GOT3 (cell line): ENCODE measurements at regions not wholly inside any gene's neighbourhood (a gene's known extent, or its start where the extent isn't known, plus 50 kb on each side); places are given as distances from the start of the nearest gene placed in this dataset.
"Not testable (repeated sequence)": the region's sequence is repeated elsewhere in the genome, so short reads cannot be mapped to it uniquely, and the experiment has no call there.

ENCODE experiments used
- DNase-seq: peaks from one replicate; lab custom pipeline; 2025; ENCODE audit warnings: mixed read lengths; lab: John Stamatoyannopoulos, UW

- no peak for DNase-seq
These were observed 57.3 kb downstream of the MED10 start for GRCh38 chr5:6321078-6321477.

GRCh38 chr5:6319116-6319515 lies 59.2 kb downstream of the MED10 start:
- no peak for DNase-seq

- DNase-seq: no peak
These were observed 61.1 kb downstream of the MED10 start for GRCh38 chr5:6317116-6317798.

DNA sequence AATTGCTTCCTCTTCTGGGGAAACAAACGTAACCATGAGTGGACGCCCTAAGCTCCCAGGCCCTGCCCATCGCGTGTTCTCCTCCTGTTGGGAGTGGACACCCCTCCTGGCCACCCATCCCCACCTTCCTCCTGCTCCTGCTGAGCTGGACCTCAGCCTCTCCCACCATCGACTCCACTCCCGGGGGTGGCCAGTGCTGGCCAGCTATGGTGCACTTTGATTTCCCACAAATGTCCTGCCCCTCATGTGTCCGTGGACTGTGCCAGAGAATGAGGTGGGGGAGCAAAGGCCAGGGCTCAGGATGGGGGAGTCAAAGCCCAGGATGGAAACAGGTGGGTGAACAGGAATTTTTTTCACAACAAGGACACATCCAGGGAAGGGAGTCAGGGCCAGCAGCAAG lies 62.8 kb downstream of the MED10 start:
- DNase-seq: no peak

DNA sequence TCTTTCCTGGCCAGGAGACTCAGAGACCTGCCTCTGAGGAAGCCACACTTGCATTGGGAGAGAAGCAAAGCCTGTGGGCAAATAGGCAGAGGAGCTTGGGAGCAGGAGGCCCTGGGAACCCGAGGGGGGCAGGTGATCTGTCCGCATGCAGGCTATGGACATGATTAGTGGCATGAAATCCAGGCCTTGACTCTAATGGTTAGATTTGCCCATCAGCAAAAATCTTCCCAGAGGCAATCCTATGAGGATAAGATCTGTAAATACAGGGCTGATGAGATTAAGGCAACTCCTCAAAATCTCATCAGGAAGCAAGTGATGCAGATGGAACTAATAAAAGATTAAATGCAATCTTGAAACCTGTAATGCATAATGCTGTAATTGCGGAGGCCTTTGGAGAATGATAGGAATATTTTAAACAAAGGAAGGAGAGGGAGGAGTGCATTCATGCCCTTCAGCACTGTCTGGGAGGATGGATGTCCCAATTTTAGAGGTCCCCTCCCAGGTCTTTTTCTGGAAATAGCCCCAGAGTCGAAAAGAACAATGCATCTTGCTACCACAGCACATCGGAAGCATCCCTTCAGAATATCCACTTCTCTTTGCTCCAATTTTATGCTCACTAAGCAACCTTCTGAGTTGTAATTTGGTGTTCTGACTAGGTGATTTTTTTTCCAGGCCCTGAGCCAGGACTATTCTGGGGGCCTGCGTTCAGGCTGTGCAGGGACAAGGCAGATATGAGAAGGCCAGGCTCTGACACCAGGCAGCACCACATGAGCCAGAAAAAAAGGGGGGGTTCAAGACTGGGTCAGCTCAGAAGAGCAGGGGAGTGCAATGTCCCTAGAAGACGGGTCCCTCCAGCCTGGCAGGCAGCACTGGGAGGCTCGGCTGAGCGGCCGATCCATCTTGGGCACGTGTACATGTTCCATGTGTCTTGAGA lies 66.5 kb downstream of the MED10 start:
- no peak for DNase-seq

DNA sequence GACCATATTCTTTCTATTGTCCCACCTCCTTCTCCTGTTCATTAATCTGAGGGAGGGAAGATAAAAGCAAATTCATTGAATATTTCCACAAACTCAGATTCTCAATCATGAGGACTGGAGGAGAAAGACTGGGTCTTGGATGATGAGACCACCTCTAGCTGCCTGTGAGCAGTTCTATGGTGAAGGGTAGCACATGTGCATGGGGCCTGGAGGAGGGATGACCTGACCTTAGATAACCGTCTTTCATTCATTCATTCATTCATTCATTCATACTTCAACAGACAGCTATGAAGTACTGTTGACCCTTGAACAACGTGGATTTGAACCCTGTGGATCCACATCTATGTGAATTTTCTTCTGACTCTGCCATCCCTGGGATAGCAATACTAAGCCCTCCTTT lies 68.4 kb downstream of the MED10 start:
- no peak for DNase-seq

DNA sequence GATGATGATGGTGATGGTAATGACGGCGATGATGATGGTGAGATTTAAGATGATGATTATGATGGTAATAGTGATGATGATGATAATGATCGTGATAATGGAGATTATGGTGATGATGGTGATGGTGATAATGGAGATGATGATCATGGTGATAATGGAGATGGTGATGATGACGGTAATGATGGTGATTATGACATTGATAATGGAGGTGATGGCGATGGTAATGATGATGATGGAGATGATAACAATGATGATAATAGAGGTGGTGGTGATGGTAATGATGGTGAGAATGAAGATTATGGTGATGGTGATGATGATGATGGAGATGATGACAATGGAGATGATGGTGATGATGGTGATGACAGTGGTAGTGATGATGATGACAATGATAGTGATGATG lies 69.7 kb downstream of the MED10 start:
- no peak for DNase-seq

DNA sequence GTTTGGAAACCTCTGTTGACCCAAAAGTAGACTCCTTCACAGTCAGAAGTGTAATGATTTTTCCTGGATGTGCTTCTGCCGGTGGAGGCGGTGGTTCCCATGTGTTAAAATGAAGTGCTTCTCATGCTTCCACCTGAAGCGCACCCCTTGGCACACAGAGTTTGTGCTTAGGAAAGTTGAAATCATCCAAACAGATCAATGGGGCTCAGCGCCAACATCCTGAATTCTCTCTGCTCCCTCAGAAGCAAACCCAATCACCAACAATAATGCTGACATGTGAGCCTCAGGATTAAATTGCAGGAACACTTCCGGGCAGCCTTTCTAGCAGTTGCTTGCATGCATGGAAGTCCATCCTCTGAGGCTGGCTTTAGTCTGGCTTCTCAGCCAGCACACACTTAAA lies 71.0 kb downstream of the MED10 start:
- no peak for DNase-seq

DNA sequence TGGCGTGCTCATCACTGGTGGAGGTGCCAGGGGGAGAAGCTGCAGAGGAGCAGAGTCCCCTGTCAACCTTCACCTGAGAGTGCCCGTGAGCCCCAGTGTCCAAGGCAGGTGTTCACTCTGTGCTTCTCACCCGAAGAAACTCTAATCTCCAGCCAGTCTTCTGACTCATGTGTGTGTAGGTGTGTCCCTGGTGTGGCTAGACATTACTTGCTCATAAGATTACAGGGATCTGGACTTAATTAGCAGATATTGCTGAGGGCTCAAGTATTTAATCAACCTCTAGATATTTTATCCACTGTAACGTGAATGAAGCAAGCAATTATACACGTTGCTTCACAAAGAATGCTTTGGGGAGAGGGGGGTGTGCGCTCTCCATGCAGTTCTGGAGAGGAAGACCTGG lies 72.5 kb downstream of the MED10 start:
- DNase-seq: no peak

- no peak for DNase-seq
These were observed 75.7 kb downstream of the MED10 start for GRCh38 chr5:6302684-6303083.

DNA sequence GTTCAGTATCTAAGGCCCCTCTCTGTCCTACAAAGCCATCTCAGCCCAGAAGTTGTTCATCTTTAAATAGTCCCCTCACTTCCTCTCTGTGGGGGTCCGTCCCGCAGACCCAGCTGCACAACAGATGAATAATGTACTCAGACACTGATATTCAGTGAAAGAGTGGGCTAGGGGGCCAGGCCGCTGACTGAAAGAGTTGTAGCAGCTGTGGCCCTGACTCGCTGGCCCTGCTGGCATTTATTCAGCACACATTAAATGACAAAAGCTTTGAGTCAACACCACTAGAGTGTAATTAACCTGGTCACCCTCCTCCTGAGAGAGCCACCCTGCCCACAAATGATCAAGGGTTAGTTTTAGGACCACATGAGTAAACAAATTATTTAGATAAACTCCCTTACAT lies 76.3 kb downstream of the MED10 start:
- no peak for DNase-seq

- DNase-seq: no peak
These were observed 81.8 kb downstream of the MED10 start for GRCh38 chr5:6296524-6296923.

DNA sequence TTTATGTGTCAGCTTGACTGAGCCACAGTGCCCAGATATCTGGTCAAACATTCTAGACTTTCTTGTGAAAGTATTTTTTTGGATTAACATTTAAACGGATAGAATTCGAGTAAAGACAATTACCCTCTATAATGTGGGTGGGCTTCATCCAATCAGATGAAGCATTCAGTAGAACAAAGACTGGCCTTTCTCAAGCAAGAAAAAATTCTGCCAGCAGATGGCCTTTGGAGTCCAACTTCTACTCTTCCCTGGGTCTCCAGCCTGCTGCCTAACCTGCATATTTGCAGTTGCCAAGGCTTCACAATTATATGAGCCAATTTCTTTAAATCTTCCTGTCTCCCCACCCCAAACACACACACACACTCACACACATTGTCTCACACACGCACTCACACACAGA lies 86.4 kb downstream of the MED10 start:
- no peak for DNase-seq

DNA sequence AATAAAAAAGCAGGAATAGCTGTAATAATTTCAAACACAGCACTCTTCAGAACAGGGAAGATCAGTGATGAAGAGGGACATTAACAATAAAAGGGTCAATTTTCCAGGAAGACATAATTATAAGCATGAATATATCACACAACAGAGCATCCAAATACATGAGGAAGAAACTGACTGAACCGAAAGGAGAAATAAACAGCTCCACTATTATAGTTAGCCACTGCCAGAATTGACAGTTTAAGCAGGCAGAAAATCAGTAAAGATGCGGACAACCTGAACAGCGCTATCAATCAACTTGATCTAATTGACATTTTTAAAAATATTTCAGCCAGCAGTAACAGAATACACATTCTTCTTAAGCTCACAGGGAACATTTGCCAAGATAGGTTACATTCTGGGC lies 89.1 kb downstream of the MED10 start:
- DNase-seq: no peak

DNA sequence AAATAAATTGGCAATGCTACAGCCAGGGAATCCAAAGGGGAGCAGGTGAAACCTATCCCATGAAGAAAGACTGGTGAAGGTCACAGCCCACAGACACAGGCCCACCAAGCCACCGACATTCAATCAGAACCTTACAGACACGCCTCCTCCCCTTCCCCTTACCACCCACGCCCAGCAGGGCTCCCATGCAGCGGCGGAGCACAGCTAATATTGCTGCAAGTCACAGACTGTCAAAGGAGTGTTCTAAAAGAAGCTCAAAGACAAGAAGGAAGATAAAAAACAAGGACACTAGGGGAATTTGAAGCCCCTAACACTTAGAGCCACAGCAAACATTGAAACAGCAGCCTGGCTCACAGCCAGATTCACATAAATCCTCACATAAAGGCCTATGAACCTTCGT lies 91.2 kb downstream of the MED10 start:
- DNase-seq: no peak

GRCh38 chr5:6286404-6286803 lies 91.9 kb downstream of the MED10 start:
- DNase-seq: no peak

DNA sequence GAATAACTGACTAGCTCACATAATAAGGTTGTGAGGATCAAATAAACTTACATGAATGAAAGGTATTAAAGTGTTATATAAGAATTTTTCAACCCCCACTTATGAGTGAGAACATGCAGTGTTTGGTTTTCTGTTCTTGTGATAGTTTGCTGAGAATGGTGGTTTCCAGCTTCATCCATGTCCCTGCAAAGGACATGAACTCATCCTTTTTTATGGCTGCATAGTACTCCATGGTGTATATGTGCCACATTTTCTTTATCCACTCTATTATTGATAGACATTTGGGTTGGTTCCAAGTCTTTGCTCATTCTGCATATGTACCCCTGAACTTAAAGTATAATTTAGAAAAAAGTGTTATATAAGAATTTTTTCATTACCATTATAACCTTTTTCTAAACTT lies 93.9 kb downstream of the MED10 start:
- not testable (repeated sequence) for DNase-seq

DNA sequence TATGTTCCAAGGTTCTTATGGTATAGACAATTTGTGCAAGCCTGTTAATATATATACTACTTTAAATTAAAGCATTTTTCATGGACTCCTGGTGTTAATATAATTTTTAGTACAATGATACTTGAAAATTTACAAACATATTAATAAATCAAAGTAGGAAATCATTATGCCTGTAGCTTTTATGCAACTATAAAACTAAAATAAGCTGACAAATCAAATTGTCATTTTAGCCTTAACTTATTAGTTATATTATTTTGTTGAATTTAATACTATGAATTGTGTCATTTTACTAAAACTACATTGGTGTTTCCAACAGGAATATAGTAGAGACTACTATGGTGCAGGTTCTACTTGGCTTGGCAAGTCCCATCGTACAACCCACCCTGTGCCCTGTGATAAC lies 96.0 kb downstream of the MED10 start:
- no peak for DNase-seq

GRCh38 chr5:6281818-6282217 lies 96.5 kb downstream of the MED10 start:
- DNase-seq: no peak

DNA sequence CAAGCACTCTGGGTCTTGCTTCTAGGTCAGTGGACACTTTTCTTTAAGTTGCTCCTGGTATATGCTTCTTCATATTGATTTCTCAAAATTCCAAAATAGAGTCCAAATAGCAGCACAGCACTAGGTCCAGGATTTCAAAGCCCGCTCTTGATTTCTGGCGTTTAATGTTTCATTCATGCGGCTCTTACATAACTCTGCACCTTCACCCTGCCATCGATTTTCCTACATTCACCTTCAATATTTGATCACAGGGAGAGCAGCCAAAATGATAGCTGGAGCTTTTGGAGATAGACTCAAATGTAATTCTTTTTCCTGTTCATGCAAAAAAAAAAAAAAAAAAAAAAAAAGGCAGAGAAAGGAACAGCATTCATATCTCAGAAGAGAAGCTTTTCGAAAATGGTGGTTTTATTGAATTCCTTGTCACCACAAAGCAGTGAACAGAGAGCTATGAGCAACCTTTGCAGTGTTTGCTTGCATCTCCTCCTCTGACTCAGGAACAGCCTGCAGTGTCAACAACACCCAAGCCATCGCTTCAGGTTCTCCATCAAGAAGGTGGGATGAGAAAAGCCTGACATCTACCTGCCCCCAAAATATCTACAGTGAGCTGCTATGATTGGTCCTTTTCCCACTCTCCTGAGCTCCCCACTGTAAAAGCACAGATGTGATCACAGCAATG lies 97.8 kb downstream of the MED10 start:
- DNase-seq: no peak

DNA sequence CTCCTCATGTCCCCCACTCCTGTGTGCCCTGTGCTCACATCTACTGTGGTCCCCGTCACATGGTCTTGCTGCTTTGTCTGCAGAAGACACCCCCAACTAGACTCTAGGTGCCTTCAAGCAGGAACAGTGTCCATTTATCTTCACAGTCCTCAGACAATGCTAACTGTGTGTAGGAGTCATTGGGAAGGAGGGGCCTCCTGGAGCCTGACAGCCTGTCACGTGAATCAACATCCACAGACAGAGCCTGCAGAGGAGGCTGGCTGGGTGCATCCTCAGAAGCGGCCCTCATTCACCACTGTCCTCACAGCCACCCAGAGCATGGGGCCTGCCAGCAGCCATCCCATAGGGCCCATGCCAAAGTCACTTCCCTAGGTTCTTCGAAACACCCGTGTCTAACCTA lies 98.7 kb downstream of the MED10 start:
- DNase-seq: no peak

- DNase-seq: no peak
These were observed 103.4 kb downstream of the MED10 start for GRCh38 chr5:6274846-6275543.
